Heart right ventricle (tissue), 16 donors: ENCODE measurements at regions not wholly inside any gene's neighbourhood (a gene's known extent, or its start where the extent isn't known, plus 50 kb on each side); places are given as distances from the start of the nearest gene placed in this dataset.

ENCODE experiments used
- ATAC-seq, 8 donors: fragments of 200-7000 bp; cut with Tn5 transposase; one replicate each; pipeline ENCODE4 v1.9.1; 2020; ENCODE audit warnings: mild to moderate bottlenecking in 8 of 8, moderate library complexity in 8 of 8, moderate number of reproducible peaks in 1 of 8
- DNase-seq, 2 donors: peaks; one replicate each; pipeline ENCODE4 v3.0.0-alpha.2; 2020
- H3K27ac ChIP-seq, 10 donors: fragments of 200-600 bp; sonication (generic) in 2 of 10; one replicate each; pipeline versions ENCODE4 v1.5.0 to v1.8.0; 2020 to 2022; ENCODE audit warnings: mild to moderate bottlenecking in 3 of 10
- H3K27me3 ChIP-seq, 7 donors: fragments of 200-600 bp; one replicate each; pipeline ENCODE4 v1.8.0; 2021 to 2022; ENCODE audit warnings: mild to moderate bottlenecking in 2 of 7
- H3K36me3 ChIP-seq, 9 donors: fragments of 200-600 bp; sonication (generic) in 1 of 9; one replicate each; pipeline versions ENCODE4 v1.5.0 to v1.8.0; 2020 to 2022; ENCODE audit warnings: mild to moderate bottlenecking in 2 of 9
- H3K4me1 ChIP-seq, 9 donors: fragments of 200-600 bp; sonication (generic) in 1 of 9; one replicate each; pipeline versions ENCODE4 v1.5.0 to v1.8.0; 2020 to 2022; ENCODE audit warnings: mild to moderate bottlenecking in 4 of 9
- H3K4me3 ChIP-seq, 10 donors: fragments of 200-600 bp; sonication (generic) in 2 of 10; one replicate each; pipeline versions ENCODE4 v1.5.0 to v1.8.0; 2020 to 2022; ENCODE audit warnings: mild to moderate bottlenecking in 7 of 10, moderate library complexity in 2 of 10
- H3K9me3 ChIP-seq, 11 donors: fragments of 200-600 bp in 10 of 11; sonication (generic) in 2 of 11; one replicate each; pipeline versions ENCODE4 v1.5.0 to v1.8.0; 2013 to 2022; ENCODE audit warnings: mild to moderate bottlenecking in 2 of 11, control low read depth in 1 of 11, moderate library complexity in 1 of 11
- CTCF ChIP-seq, 9 donors: fragments of 200-600 bp; sonication (generic) in 2 of 9; IDR thresholded peaks; one replicate each; pipeline versions ENCODE4 v1.5.0 to v1.8.0; 2021 to 2022; ENCODE audit warnings: antibody characterized with exemption in 9 of 9, mild to moderate bottlenecking in 5 of 9, moderate library complexity in 1 of 9
- WGBS, 2 donors: extraction: QIAGEN DNeasy Blood & Tissue Kit; methylation state at CpG; one replicate each; pipeline ENCODE4 v1.1.7; 2013; ENCODE audit warnings: inconsistent platforms in 1 of 2; 5-methylcytosine and 5-hydroxymethylcytosine counted together
- intact Hi-C, 10 donors: fragments of 100-400 bp; cut with DNase I; formaldehyde crosslinking; loops; one replicate each; pipeline versions ENCODE4 v1.11.1 to v1.14.2; 2022
- donor health status: Arrhythmogenic right ventricular cardiomyopathy.
- donor health status: ischemic (EF 13 %, LVEDD 7.1; RV severe dilation, severe dysfunction).
- donor health status: healthy with polysubstance abuse.
- donor health status: DM: no; HTN: yes; CAD: no.
- donor health status: DM: no; HTN: no; CAD: no.
- donor health status: ischemic (EF 25% LVEDD 6.9; RV normal size, moderate dysfunction).
- donor health status: ischemic (EF 25% LVEDD 5.7; RV mildly dilated, moderate dysfunction).
- donor health status: healthy.
- donor health status: DM: yes; HTN: yes; CAD: no.
- donor health status: Ischemic cardiomyopathy.
- donor health status: ischemic (EF 35%, LVEDD 5.7; RV mildly dilated, moderate dysfunction).
- donor health status: nonischemic (EF 11% LVEDD 7.7; RV severe dilation, severe dysfunction).
- donor health status: DM: yes; HTN: yes; CAD: no.
- donor health status: PGD.
- donor health status: ischemic (EF 29% LVEDD 5.4; RV normal size, mild dysfunction).
- donor health status: nonischemic (EF 23%, LVEDD 6.1; RV moderate dilation, normal function).

- intact Hi-C loops: loop anchor here in 1 of 10 donors (5.0 kb wide), 1 partner anchor 71 kb away; no protein-coding TSS in a partner anchor
- DNase-seq (no peak), ATAC-seq (no peak)
- H3K27ac ChIP-seq: no peak overlapping the region
- no peaks in the 10 kb centered on the region for H3K9me3 ChIP-seq
- H3K27me3 ChIP-seq: peaks cover 0 to 6% (median 0%) of the 10 kb centered on the region in 7 donors
- WGBS, 2 donors: 85 to 86% methylated on average over 13 of the region's 13 CpGs
- H3K4me3 ChIP-seq: no peak overlapping the region
- peaks cover 0 to 12% (median 0%) of the 10 kb centered on the region in 9 donors for H3K4me1 ChIP-seq
- TF ChIP-seq CTCF (IDR thresholded peaks at IDR 0.05): no peak
- H3K36me3 ChIP-seq: no peaks in the 10 kb centered on the region
Measured at GRCh38 chr11:69377953-69378302, 84.0 kb downstream of the MYEOV start.

GRCh38 chr11:69378303-69379141, 84.6 kb downstream of the MYEOV start:
- no peak for TF ChIP-seq CTCF (IDR thresholded peaks at IDR 0.05)
- Histone ChIP-seq H3K4me1 (peaks cover 0 to 12% (median 0%) of the 10 kb centered on the region in 9 donors), H3K27ac (no peak overlapping the region), H3K9me3 (no peaks in the 10 kb centered on the region), H3K36me3 (no peaks in the 10 kb centered on the region), H3K27me3 (peaks cover 0 to 6% (median 0%) of the 10 kb centered on the region in 7 donors), H3K4me3 (no peak overlapping the region)
- intact Hi-C loops: loop anchor here in 1 of 10 donors (5.0 kb wide), 1 partner anchor 71 kb away; no protein-coding TSS in a partner anchor
- 86 to 88% methylated on average over 28 to 29 of the region's 29 CpGs for WGBS, 2 donors
- ATAC-seq (no peak), DNase-seq (no peak)

- Histone ChIP-seq H3K9me3 (no peaks in the 10 kb centered on the region), H3K36me3 (no peaks in the 10 kb centered on the region), H3K4me1 (peaks cover 0 to 9% (median 0%) of the 10 kb centered on the region in 9 donors), H3K27ac (no peak overlapping the region), H3K4me3 (no peak overlapping the region), H3K27me3 (peaks cover 0 to 6% (median 0%) of the 10 kb centered on the region in 7 donors)
- no peak for DNase-seq
- 88 to 89% methylated on average over 20 of the region's 20 CpGs for WGBS, 2 donors
- no peak for ATAC-seq
- intact Hi-C loops: loop anchor here in 1 of 10 donors (5.0 kb wide), 1 partner anchor 62 kb away; no protein-coding TSS in a partner anchor
- no peak for TF ChIP-seq CTCF (IDR thresholded peaks at IDR 0.05)
Measured at GRCh38 chr11:69380451-69380901, 86.5 kb downstream of the MYEOV start.

GRCh38 chr11:69380921-69381581, 87.1 kb downstream of the MYEOV start:
- Histone ChIP-seq H3K4me1 (peaks cover 0 to 9% (median 0%) of the 10 kb centered on the region in 9 donors), H3K9me3 (no peaks in the 10 kb centered on the region), H3K27me3 (peaks cover 0 to 6% (median 0%) of the 10 kb centered on the region in 7 donors), H3K4me3 (no peak overlapping the region), H3K27ac (no peak overlapping the region), H3K36me3 (no peaks in the 10 kb centered on the region)
- no peak for TF ChIP-seq CTCF (IDR thresholded peaks at IDR 0.05)
- intact Hi-C loops: loop anchor here in 1 of 10 donors (5.0 kb wide), 1 partner anchor 61 kb away; no protein-coding TSS in a partner anchor
- no peak for ATAC-seq
- DNase-seq: peak in 1 of 2 donors; percentile 9
- WGBS, 2 donors: 95 to 96% methylated on average over 10 of the region's 10 CpGs
